ENCODE measurements at regions not wholly inside any gene's neighbourhood (a gene's known extent, or its start where the extent isn't known, plus 50 kb on each side); places are given as distances from the start of the nearest gene placed in this dataset.

GRCh38 chr10:83927166-83927565 lies 212.1 kb upstream of the GHITM start:
- no peak for DNase-seq (ENCODE audit: low read depth in 2 of 3, low spot score in 2 of 3)

- no peak for DNase-seq (ENCODE audit: low read depth in 2 of 3, low spot score in 2 of 3)
Measured at GRCh38 chr10:83929399-83929798, 209.9 kb upstream of the GHITM start.

GRCh38 chr10:83931669-83932068 lies 207.6 kb upstream of the GHITM start:
- DNase-seq (ENCODE audit: low read depth in 2 of 3, low spot score in 2 of 3): no peak

- no peak for DNase-seq (ENCODE audit: low read depth in 2 of 3, low spot score in 2 of 3)
Measured at GRCh38 chr10:83932245-83932644, 207.1 kb upstream of the GHITM start.

- no peak for DNase-seq (ENCODE audit: low read depth in 2 of 3, low spot score in 2 of 3)
Measured at GRCh38 chr10:83934062-83934461, 205.2 kb upstream of the GHITM start.

- no peak for DNase-seq (ENCODE audit: low read depth in 2 of 3, low spot score in 2 of 3)
Measured at GRCh38 chr10:83934641-83935338, 204.5 kb upstream of the GHITM start.

- no peak for DNase-seq (ENCODE audit: low read depth in 2 of 3, low spot score in 2 of 3)
Measured at GRCh38 chr10:83935339-83935736, 204.0 kb upstream of the GHITM start.

- no peak for DNase-seq (ENCODE audit: low read depth in 2 of 3, low spot score in 2 of 3)
Measured at GRCh38 chr10:83935911-83936310, 203.4 kb upstream of the GHITM start.

- no peak for DNase-seq (ENCODE audit: low read depth in 2 of 3, low spot score in 2 of 3)
Measured at GRCh38 chr10:83937161-83937560, 202.1 kb upstream of the GHITM start.

GRCh38 chr10:83937826-83938225 lies 201.5 kb upstream of the GHITM start:
- no peak for DNase-seq (ENCODE audit: low read depth in 2 of 3, low spot score in 2 of 3)

- DNase-seq (ENCODE audit: low read depth in 2 of 3, low spot score in 2 of 3): no peak
Measured at GRCh38 chr10:83941189-83941588, 198.1 kb upstream of the GHITM start.

GRCh38 chr10:83942410-83942809 lies 196.9 kb upstream of the GHITM start:
- no peak for DNase-seq (ENCODE audit: low read depth in 2 of 3, low spot score in 2 of 3)

- DNase-seq (ENCODE audit: low read depth in 2 of 3, low spot score in 2 of 3): no peak
Measured at GRCh38 chr10:83943049-83943448, 196.3 kb upstream of the GHITM start.

- no peak for DNase-seq (ENCODE audit: low read depth in 2 of 3, low spot score in 2 of 3)
Measured at GRCh38 chr10:83943920-83944319, 195.4 kb upstream of the GHITM start.

GRCh38 chr10:83945982-83946718 lies 193.2 kb upstream of the GHITM start:
- DNase-seq (ENCODE audit: low read depth in 2 of 3, low spot score in 2 of 3): no peak

GRCh38 chr10:83952314-83952713 lies 187.0 kb upstream of the GHITM start:
- DNase-seq (ENCODE audit: low read depth in 2 of 3, low spot score in 2 of 3): no peak

- DNase-seq (ENCODE audit: low read depth in 2 of 3, low spot score in 2 of 3): no peak
Measured at GRCh38 chr10:83953589-83953988, 185.7 kb upstream of the GHITM start.

GRCh38 chr10:83954193-83954799 lies 185.0 kb upstream of the GHITM start:
- no peak for DNase-seq (ENCODE audit: low read depth in 2 of 3, low spot score in 2 of 3)

- DNase-seq (ENCODE audit: low read depth in 2 of 3, low spot score in 2 of 3): no peak
Measured at GRCh38 chr10:83955406-83955805, 183.9 kb upstream of the GHITM start.

- DNase-seq (ENCODE audit: low read depth in 2 of 3, low spot score in 2 of 3): no peak
Measured at GRCh38 chr10:83957168-83957947, 182.0 kb upstream of the GHITM start.

- DNase-seq (ENCODE audit: low read depth in 2 of 3, low spot score in 2 of 3): no peak
Measured at GRCh38 chr10:83959328-83959727, 180.0 kb upstream of the GHITM start.

- no peak for DNase-seq (ENCODE audit: low read depth in 2 of 3, low spot score in 2 of 3)
Measured at GRCh38 chr10:83960125-83960524, 179.2 kb upstream of the GHITM start.

Data from activated CD8-positive, alpha-beta memory T cell treated with anti-CD3 and anti-CD28 coated beads for 48 hours (primary cell).